GM12873 (cell line): ENCODE measurements at regions not wholly inside any gene's neighbourhood (a gene's known extent, or its start where the extent isn't known, plus 50 kb on each side); places are given as distances from the start of the nearest gene placed in this dataset.

Source experiments
- CTCF ChIP-seq: IDR thresholded peaks from 2 replicates; pipeline ENCODE4 v1.5.1; 2012; ENCODE audit warnings: low read depth, mild to moderate bottlenecking, moderate library complexity, low read length, control low read depth; ENCODE audit not compliant: insufficient read depth; ENCODE audit errors: missing control alignments

GRCh38 chr14:101643651-101644050 is 82.4 kb downstream of the DIO3 start:
- no peak for TF ChIP-seq CTCF

GRCh38 chr14:101654051-101654450 is 92.8 kb downstream of the DIO3 start:
- no peak for TF ChIP-seq CTCF

GRCh38 chr14:101657372-101657771 is 96.1 kb downstream of the DIO3 start:
- no peak for TF ChIP-seq CTCF

GRCh38 chr14:101665478-101666078 is 95.9 kb upstream of the PPP2R5C start:
- TF ChIP-seq CTCF = peak; percentile 68

GRCh38 chr14:101666264-101666663 is 95.2 kb upstream of the PPP2R5C start:
- no peak for TF ChIP-seq CTCF

DNA sequence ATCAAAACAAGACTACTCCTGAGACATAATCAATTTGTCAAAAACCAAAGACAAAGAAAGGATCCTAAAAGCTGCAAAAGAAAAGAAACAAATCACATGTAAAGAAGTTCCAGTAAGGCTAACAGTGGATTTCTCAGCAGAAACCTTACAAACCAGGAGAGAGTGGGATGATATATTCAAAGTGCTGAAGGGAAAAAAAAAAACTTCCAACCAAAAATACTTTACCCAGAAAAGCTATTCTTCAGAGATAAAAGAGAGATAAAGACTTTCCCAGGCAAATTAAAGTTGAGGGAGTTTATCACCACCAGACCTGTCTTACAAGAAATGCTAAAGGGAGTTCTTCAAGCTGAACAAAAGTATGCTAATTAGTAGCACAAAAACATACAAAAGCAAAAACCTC is 91.9 kb upstream of the PPP2R5C start:
- no peak for TF ChIP-seq CTCF

DNA sequence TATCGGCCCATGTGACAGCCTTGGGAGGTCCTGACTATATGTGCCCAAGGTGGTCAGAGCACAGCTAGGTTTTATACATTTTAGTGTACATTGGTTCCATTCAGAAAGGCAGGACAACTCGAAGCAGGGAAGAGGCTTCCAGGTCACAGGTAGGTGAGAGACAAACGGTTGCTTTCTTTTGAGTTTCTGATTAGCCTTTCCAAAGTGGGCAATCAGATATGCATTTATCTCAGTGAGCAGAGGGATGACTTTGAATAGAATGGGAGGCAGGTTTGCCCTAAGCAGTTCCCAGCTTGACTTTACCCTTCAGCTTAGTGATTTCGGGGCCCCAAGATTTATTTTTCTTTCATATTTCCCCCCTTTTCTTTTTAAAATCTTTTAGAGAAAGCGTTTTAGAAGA is 87.6 kb upstream of the PPP2R5C start:
- no peak for TF ChIP-seq CTCF
